NCI-H82 (cell line): ENCODE measurements at regions not wholly inside any gene's neighbourhood (a gene's known extent, or its start where the extent isn't known, plus 50 kb on each side); places are given as distances from the start of the nearest gene placed in this dataset.

Experiments used
- DNase-seq: peaks from one replicate; lab custom pipeline; 2025; lab: John Stamatoyannopoulos, UW

DNA sequence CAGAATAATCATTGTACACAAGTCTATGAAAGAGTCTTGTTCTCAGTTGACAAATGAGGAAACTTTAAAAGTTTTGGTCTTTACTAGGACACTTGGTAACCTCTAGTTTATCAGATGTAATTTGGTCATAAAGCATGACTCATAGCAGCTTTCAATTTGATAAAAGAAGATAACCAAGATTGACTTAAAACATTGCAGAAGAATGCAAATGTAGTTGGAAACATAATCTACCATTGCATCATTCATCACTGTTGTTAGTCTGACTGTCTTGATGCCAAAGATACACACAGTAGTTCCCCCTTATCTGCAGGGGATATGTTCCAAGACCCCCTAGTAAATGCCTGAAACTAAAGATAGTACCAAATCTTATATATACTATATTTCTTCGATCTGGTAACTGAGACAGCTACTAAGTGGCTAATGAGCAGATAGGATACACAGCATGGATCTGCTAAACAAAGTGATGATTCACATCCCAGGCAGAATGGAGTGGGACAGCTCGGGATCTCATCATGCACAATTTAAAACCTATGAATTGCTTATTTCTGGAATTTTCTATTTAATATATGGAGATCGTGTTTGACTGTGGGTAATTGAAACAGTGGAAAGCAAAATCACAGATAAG lies 131.4 kb upstream of the CCDC68 start:
- DNase-seq: no peak

DNA sequence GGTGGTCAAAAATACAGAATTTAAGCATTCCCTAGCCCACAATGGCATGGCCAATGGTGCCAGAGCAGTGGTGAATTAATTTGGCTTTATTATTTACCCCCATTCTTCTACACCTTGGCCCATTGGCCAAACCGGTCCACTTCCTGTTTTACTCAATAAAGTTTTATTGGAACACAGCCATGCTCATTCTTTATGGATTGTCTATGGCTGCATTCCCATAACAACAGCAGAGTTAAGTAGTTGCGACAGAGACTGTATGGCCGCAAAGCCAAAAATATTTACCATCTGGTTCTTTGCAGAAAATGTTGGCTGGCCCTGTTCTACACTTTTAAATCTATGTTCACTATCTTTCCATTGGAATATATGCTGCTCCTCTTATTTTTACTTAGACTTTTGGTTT lies 130.3 kb upstream of the CCDC68 start:
- no peak for DNase-seq

- peak; percentile 6 for DNase-seq
These were observed 129.3 kb upstream of the CCDC68 start for GRCh38 chr18:55088561-55088960.

- DNase-seq: no peak
These were observed 128.7 kb upstream of the CCDC68 start for GRCh38 chr18:55088000-55088401.

DNA sequence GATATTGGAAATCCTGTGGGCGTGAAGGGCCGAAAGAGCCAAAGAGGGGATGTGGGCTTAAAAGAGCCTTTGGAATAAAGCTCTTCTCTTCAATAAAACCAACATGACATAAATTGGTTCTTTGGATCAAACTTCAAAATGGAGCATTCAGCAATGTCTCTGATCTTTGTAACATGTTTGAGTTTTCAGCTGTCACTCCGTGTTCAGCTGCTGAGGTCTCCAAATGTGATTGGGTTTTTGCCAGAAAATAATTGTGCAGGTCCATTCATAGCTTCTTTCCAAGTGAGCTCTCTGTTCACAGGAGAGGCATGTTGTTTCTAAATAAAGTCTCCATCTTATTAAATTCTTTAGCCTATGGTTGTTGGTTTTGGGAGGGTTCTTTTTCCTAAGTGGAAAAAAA lies 127.6 kb upstream of the CCDC68 start:
- DNase-seq: no peak

DNA sequence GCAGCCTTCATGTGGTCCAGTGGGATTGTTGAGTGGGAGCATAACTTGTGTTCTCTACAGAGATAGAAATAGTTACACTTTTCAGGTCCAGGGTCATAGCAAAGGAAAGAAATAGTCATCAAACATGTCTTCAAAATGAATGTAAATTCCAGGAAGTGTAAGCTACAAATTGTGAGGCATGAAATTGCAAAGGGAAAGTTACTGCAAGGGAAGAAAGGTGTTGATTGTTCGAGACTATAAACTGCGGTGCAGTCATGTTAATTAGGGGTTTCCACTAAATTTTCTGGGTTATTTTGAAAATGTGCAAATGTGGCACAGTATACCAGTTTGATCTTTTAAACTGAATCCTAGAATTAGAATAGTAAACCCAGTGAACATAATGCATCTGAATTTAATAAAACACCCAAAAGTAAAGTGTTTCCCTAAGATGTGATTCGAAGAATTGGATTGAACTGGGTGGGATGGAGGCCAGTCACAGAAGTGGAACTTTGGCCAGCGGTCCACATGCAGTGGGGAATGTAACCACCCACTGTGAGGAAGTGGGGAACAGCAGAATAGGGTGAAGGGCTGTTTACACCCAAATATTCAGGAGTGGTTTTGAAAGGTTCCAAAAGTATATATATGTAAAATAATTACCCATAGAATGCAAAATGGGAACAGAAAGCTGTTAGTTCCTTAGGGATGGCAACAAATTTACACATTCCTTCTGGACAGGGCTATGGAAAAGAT lies 126.5 kb upstream of the CCDC68 start:
- DNase-seq: no peak

GRCh38 chr18:55084550-55084949 lies 125.3 kb upstream of the CCDC68 start:
- DNase-seq: no peak

DNA sequence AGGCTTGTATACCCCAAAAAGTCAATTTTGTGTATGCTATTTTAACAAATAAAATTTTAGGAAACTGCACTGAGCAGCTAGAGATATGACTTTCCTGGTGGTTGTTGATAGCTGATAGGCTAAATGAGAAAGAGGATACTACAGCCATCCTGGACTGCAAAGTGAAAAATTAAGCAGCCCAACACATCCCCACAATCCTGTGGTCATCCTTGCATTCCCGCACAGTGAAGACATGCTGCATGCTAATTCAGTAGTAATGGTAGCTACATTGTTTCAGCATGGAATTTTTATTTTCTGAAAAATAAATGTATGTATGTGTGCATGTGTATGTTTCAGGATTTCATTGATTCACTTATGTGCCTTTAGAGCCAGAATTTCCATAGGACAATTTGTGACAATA lies 124.2 kb upstream of the CCDC68 start:
- no peak for DNase-seq

GRCh38 chr18:55079481-55080355 lies 120.5 kb upstream of the CCDC68 start:
- DNase-seq: no peak

DNA sequence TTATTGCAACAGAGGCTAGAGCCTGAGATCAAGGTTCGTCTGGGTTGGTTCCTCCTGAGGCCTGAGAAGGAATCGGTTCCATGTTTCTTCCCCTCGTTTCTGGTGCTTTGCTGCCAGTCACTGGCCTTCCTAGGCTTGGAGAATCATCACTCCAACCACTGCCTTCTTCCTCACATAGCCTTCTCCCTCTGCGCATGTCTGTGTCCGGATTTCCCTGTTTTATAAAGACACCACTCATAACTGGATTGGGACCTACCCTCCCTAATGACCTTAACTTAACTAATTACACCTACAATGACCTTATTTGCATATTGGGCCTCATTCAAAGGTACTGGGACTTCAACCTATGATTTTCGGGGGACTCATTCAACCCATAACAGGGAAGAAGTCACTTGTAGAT lies 119.8 kb upstream of the CCDC68 start:
- DNase-seq: no peak

DNA sequence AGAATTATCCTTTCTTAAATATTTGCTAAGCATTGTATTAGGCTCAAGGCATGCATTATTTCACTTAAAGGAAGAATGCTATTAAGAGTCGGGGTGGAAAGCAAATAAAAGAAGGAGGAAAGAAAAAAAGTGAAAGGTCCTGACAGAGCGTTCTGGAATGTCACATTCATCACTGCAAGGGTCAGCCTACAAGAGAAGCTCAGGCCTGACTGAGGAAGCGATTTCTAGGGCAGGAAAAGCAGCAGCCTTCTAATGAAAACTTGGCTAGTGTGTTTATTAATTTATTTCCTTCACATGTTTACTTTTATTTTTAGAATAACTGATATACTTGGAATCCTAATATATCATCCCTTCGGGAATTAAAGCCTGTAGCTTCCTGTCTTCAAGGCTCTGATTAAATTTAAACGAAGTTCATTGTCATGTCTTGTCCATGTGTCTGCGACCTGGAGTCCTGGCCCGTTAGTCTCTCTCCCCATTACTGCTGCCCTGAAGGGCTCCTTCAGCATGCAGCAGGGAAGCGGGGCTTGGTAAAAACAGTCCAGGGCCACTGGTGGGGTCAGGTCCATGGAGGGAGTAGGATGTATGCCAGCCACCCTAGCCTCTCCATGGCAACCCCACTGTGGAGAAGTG lies 119.2 kb upstream of the CCDC68 start:
- DNase-seq: no peak

- DNase-seq: no peak
These were observed 117.5 kb upstream of the CCDC68 start for GRCh38 chr18:55076643-55077218.

GRCh38 chr18:55073834-55074233 lies 114.6 kb upstream of the CCDC68 start:
- DNase-seq: no peak

GRCh38 chr18:55073116-55073515 lies 113.9 kb upstream of the CCDC68 start:
- no peak for DNase-seq

- DNase-seq: no peak
These were observed 113.4 kb upstream of the CCDC68 start for GRCh38 chr18:55072698-55073097.

GRCh38 chr18:55072181-55072580 lies 112.9 kb upstream of the CCDC68 start:
- no peak for DNase-seq

- no peak for DNase-seq
These were observed 110.2 kb upstream of the CCDC68 start for GRCh38 chr18:55069497-55069896.

- no peak for DNase-seq
These were observed 105.5 kb upstream of the CCDC68 start for GRCh38 chr18:55064760-55065159.

- no peak for DNase-seq
These were observed 104.8 kb upstream of the CCDC68 start for GRCh38 chr18:55064073-55064472.

GRCh38 chr18:55054021-55054990 lies 95.0 kb upstream of the CCDC68 start:
- no peak for DNase-seq

DNA sequence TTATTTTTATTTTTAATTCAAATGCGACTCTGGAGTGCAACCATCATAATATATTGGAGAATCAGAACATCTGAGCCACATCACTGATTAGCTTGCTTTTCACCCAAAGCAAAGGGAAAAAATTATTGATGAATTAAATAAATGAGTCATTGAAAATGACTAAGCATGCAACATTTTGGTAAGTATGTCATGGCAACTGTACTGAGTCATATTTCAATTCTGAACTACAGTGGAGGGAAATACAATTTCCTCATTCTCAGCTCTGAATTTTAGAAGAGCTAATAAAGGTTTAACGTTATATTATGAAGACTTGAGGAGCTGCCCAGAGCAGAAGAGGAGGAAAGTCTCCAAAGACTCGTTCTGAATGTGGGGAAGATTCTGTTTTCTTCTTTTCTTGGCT lies 89.6 kb upstream of the CCDC68 start:
- no peak for DNase-seq
